ENCODE measurements at regions not wholly inside any gene's neighbourhood (a gene's known extent, or its start where the extent isn't known, plus 50 kb on each side); places are given as distances from the start of the nearest gene placed in this dataset.
A peak's percentile ranks its signal among the peaks of the same experiment; 100 is the strongest.

- peak overlapping the region; percentile 75 for H3K4me2 ChIP-seq
- peak overlapping the region; percentile 41; the same call in 1 of the 2 replicates for H3K27ac ChIP-seq
- no peaks in the 10 kb centered on the region for H3K27me3 ChIP-seq
- no peaks in the 10 kb centered on the region for H3K9me3 ChIP-seq
- H3K36me3 ChIP-seq, result no peaks in the 10 kb centered on the region
- 0 out of 2 replicates have a peak overlapping the region, but pooled peaks have one; percentile 35 for H3K9ac ChIP-seq
- H3K4me1 ChIP-seq, result peaks cover 82% of the 10 kb centered on the region
- TF ChIP-seq Cebpa-rat (IDR thresholded peaks at IDR 0.05), result no peak
- H4K20me1 ChIP-seq, result no peaks in the 10 kb centered on the region
- no peak overlapping the region for H3K4me3 ChIP-seq
Measured at GRCh38 chr11:69966583-69966835, 111.6 kb upstream of the ANO1 start.

- H3K4me2 ChIP-seq, result peak overlapping the region; percentile 75
- 0 out of 2 replicates have a peak overlapping the region, but pooled peaks have one; percentile 35 for H3K9ac ChIP-seq
- peak; percentile 60; the same call in 1 of the 2 replicates for TF ChIP-seq Cebpa-rat (IDR thresholded peaks at IDR 0.05)
- H3K27ac ChIP-seq, result peak overlapping the region; percentile 41; the same call in 1 of the 2 replicates
- no peak overlapping the region for H3K4me3 ChIP-seq
- H3K9me3 ChIP-seq, result no peaks in the 10 kb centered on the region
- H3K4me1 ChIP-seq, result peaks cover 87% of the 10 kb centered on the region
- H4K20me1 ChIP-seq, result no peaks in the 10 kb centered on the region
- H3K36me3 ChIP-seq, result no peaks in the 10 kb centered on the region
- H3K27me3 ChIP-seq, result no peaks in the 10 kb centered on the region
Measured at GRCh38 chr11:69966910-69967483, 111.1 kb upstream of the ANO1 start.

- no peak overlapping the region for H3K4me3 ChIP-seq
- H3K4me2 ChIP-seq, result peak overlapping the region; percentile 75
- H3K27me3 ChIP-seq, result no peaks in the 10 kb centered on the region
- no peaks in the 10 kb centered on the region for H3K9me3 ChIP-seq
- H3K9ac ChIP-seq, result no peak overlapping the region
- H3K27ac ChIP-seq, result peak overlapping the region; percentile 51; the same call in 1 of the 2 replicates
- no peaks in the 10 kb centered on the region for H3K36me3 ChIP-seq
- H4K20me1 ChIP-seq, result no peaks in the 10 kb centered on the region
- peaks cover 87% of the 10 kb centered on the region for H3K4me1 ChIP-seq
- TF ChIP-seq Cebpa-rat (IDR thresholded peaks at IDR 0.05), result no peak
Measured at GRCh38 chr11:69967484-69967883, 110.6 kb upstream of the ANO1 start.

- Histone ChIP-seq H3K4me1 (peaks cover 89% of the 10 kb centered on the region), H3K36me3 (no peaks in the 10 kb centered on the region), H3K9ac (no peak overlapping the region), H3K4me3 (no peak overlapping the region), H3K27me3 (no peaks in the 10 kb centered on the region), H3K9me3 (no peaks in the 10 kb centered on the region), H4K20me1 (no peaks in the 10 kb centered on the region), H3K4me2 (peak overlapping the region; percentile 90), H3K27ac (peak overlapping the region; percentile 96)
- no peak for TF ChIP-seq Cebpa-rat (IDR thresholded peaks at IDR 0.05)
Measured at GRCh38 chr11:69968396-69969347, 109.4 kb upstream of the ANO1 start.

GRCh38 chr11:69969890-69970784 is 108.0 kb upstream of the ANO1 start:
- H3K4me2 ChIP-seq, result peak overlapping the region; percentile 90
- H3K9me3 ChIP-seq, result no peaks in the 10 kb centered on the region
- peak overlapping the region; percentile 29 for H3K4me3 ChIP-seq
- peak overlapping the region; percentile 96 for H3K27ac ChIP-seq
- no peaks in the 10 kb centered on the region for H3K27me3 ChIP-seq
- H3K9ac ChIP-seq, result peak overlapping the region; percentile 58
- no peaks in the 10 kb centered on the region for H4K20me1 ChIP-seq
- peaks cover 98% of the 10 kb centered on the region for H3K4me1 ChIP-seq
- no peak for TF ChIP-seq Cebpa-rat (IDR thresholded peaks at IDR 0.05)
- H3K36me3 ChIP-seq, result no peaks in the 10 kb centered on the region

GRCh38 chr11:69970785-69971535 is 107.2 kb upstream of the ANO1 start:
- H3K4me2 ChIP-seq, result peak overlapping the region; percentile 90
- no peak for TF ChIP-seq Cebpa-rat (IDR thresholded peaks at IDR 0.05)

GRCh38 chr11:69971741-69972140 is 106.4 kb upstream of the ANO1 start:
- no peak for TF ChIP-seq Cebpa-rat (IDR thresholded peaks at IDR 0.05)
- peak overlapping the region; percentile 81 for H3K9ac ChIP-seq
- H3K36me3 ChIP-seq, result no peaks in the 10 kb centered on the region
- H3K4me2 ChIP-seq, result peak overlapping the region; percentile 90
- H3K27ac ChIP-seq, result peak overlapping the region; percentile 96
- no peaks in the 10 kb centered on the region for H3K27me3 ChIP-seq
- H4K20me1 ChIP-seq, result no peaks in the 10 kb centered on the region
- H3K9me3 ChIP-seq, result no peaks in the 10 kb centered on the region
- H3K4me1 ChIP-seq, result peaks cover 99% of the 10 kb centered on the region
- 0 out of 2 replicates have a peak overlapping the region, but pooled peaks have one; percentile 9 for H3K4me3 ChIP-seq

More at GRCh38 chr11:69970785-69971535, 107.2 kb upstream of the ANO1 start:
- Histone ChIP-seq H3K4me1 (peaks cover 99% of the 10 kb centered on the region), H4K20me1 (no peaks in the 10 kb centered on the region), H3K27me3 (no peaks in the 10 kb centered on the region), H3K4me3 (no peak overlapping the region), H3K27ac (peak overlapping the region; percentile 96), H3K9me3 (no peaks in the 10 kb centered on the region), H3K9ac (peak overlapping the region; percentile 81; the same call in 1 of the 2 replicates), H3K36me3 (no peaks in the 10 kb centered on the region)

- H3K36me3 ChIP-seq, result no peaks in the 10 kb centered on the region
- peaks cover 99% of the 10 kb centered on the region for H3K4me1 ChIP-seq
- H3K27me3 ChIP-seq, result no peaks in the 10 kb centered on the region
- H3K9me3 ChIP-seq, result no peaks in the 10 kb centered on the region
- H3K27ac ChIP-seq, result peak overlapping the region; percentile 96
- H3K4me3 ChIP-seq, result 0 out of 2 replicates have a peak overlapping the region, but pooled peaks have one; percentile 9
- no peaks in the 10 kb centered on the region for H4K20me1 ChIP-seq
- H3K4me2 ChIP-seq, result peak overlapping the region; percentile 90
- TF ChIP-seq Cebpa-rat (IDR thresholded peaks at IDR 0.05), result no peak
- H3K9ac ChIP-seq, result peak overlapping the region; percentile 81
Measured at GRCh38 chr11:69972351-69972802, 105.7 kb upstream of the ANO1 start.

GRCh38 chr11:69974528-69974927 is 103.6 kb upstream of the ANO1 start:
- H4K20me1 ChIP-seq, result no peaks in the 10 kb centered on the region
- H3K4me3 ChIP-seq, result no peak overlapping the region
- H3K36me3 ChIP-seq, result no peaks in the 10 kb centered on the region
- peak overlapping the region; percentile 90 for H3K4me2 ChIP-seq
- H3K9ac ChIP-seq, result no peak overlapping the region
- peaks cover 99% of the 10 kb centered on the region for H3K4me1 ChIP-seq
- no peaks in the 10 kb centered on the region for H3K27me3 ChIP-seq
- TF ChIP-seq Cebpa-rat (IDR thresholded peaks at IDR 0.05), result no peak
- H3K27ac ChIP-seq, result peak overlapping the region; percentile 96
- no peaks in the 10 kb centered on the region for H3K9me3 ChIP-seq
